Endodermal cell (in vitro differentiated cells): ENCODE measurements at regions not wholly inside any gene's neighbourhood (a gene's known extent, or its start where the extent isn't known, plus 50 kb on each side); places are given as distances from the start of the nearest gene placed in this dataset.

ENCODE experiments used
- DNase-seq: peaks from one replicate; pipeline ENCODE4 v3.0.0-alpha.2; 2017
- H3K27ac ChIP-seq: 2 replicates; pipeline ENCODE4 v1.5.1; 2013; ENCODE audit warnings: mild to moderate bottlenecking, low read depth, low read length, moderate library complexity
- H3K27me3 ChIP-seq: 2 replicates; pipeline ENCODE4 v1.6.1; 2013; ENCODE audit warnings: mild to moderate bottlenecking, low read length, moderate library complexity; ENCODE audit not compliant: insufficient read depth, control insufficient read depth, poor library complexity, severe bottlenecking
- H3K36me3 ChIP-seq: 2 replicates; pipeline ENCODE4 v1.7.0; 2013; ENCODE audit warnings: mild to moderate bottlenecking, low read length, moderate library complexity; ENCODE audit not compliant: control insufficient read depth, insufficient read depth
- H3K4me1 ChIP-seq: one replicate; pipeline ENCODE4 v1.7.0; 2013; ENCODE audit warnings: low read length; ENCODE audit not compliant: control insufficient read depth, insufficient read depth
- H3K4me3 ChIP-seq: 2 replicates; pipeline ENCODE4 v1.5.1; 2013; ENCODE audit warnings: mild to moderate bottlenecking, low read length, moderate library complexity
- H3K9ac ChIP-seq: 2 replicates; pipeline ENCODE4 v1.6.1; 2013; ENCODE audit warnings: mild to moderate bottlenecking, low read length, moderate library complexity; ENCODE audit not compliant: poor library complexity, severe bottlenecking; ENCODE audit errors: extremely low read depth
- H3K9me3 ChIP-seq: 2 replicates; pipeline ENCODE4 v1.6.1; 2013; ENCODE audit warnings: mild to moderate bottlenecking, low read length, moderate library complexity; ENCODE audit not compliant: control insufficient read depth
- H3K27ac Mint-ChIP-seq: 2 replicates; pipeline ENCODE4 v1.8.0; 2020; ENCODE audit warnings: mixed read lengths
- H3K27me3 Mint-ChIP-seq: 2 replicates; pipeline ENCODE4 v1.8.0; 2021; ENCODE audit warnings: mild to moderate bottlenecking, mixed read lengths; ENCODE audit not compliant: insufficient read depth
- H3K36me3 Mint-ChIP-seq: 2 replicates; pipeline ENCODE4 v1.8.0; 2020; ENCODE audit warnings: low read depth, mixed read lengths
- H3K4me1 Mint-ChIP-seq: 2 replicates; pipeline ENCODE4 v1.8.0; 2020; ENCODE audit warnings: mixed read lengths
- H3K4me3 Mint-ChIP-seq: 2 replicates; pipeline ENCODE4 v1.8.0; 2020; ENCODE audit warnings: mild to moderate bottlenecking, moderate library complexity, mixed read lengths
- H3K9me3 Mint-ChIP-seq: 2 replicates; pipeline ENCODE4 v1.8.0; 2020; ENCODE audit warnings: mild to moderate bottlenecking, mixed read lengths
- CTCF ChIP-seq: fragments of 200-600 bp; sonication (generic); conservative IDR thresholded peaks from 2 replicates; pipeline ENCODE4 v1.5.0; 2021; ENCODE audit warnings: antibody characterized with exemption, mild to moderate bottlenecking
- WGBS, 2 experiments: methylation state at CpG; one replicate each; pipeline versions ENCODE4 v1.1.5 to v1.1.7; 2013; ENCODE audit warnings: missing lambda C conversion rate in 2 of 2, mixed read lengths in 1 of 2; ENCODE audit not compliant: insufficient coverage in 1 of 2, insufficient read length in 1 of 2; 5-methylcytosine and 5-hydroxymethylcytosine counted together

DNA sequence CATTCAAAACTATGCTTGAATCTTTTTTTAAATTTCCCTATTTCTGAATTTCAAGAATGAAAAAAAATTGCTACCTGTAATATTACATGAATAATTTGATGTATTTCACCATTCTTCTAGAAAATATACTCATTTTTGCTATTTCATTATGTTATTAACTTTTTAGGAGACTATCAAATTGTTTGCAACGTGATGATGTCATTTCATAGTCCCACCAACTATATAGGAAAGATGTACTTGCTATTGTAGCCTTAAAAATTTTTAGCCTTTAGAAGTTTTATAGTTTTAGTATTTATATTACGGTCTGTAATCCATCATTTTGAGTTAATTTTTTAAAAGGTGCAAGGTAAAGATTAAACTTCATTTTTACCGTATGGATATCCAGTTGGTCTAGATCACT, 81.4 kb upstream of the AHI1 start:
- no peak for TF ChIP-seq CTCF
- Mint-ChIP-seq H3K27me3 (no peaks in the 10 kb centered on the region), H3K4me3 (no peak overlapping the region), H3K27ac (no peak overlapping the region), H3K4me1 (peaks cover 4% of the 10 kb centered on the region), H3K36me3 (no peaks in the 10 kb centered on the region), H3K9me3 (no peaks in the 10 kb centered on the region)
- Histone ChIP-seq H3K27ac (no peak overlapping the region), H3K9ac (no peak overlapping the region), H3K36me3 (no peaks in the 10 kb centered on the region), H3K9me3 (no peaks in the 10 kb centered on the region), H3K27me3 (no peaks in the 10 kb centered on the region), H3K4me3 (no peak overlapping the region), H3K4me1 (no peaks in the 10 kb centered on the region)
- DNase-seq: no peak
- 94 to 100% methylated on average over 2 of the region's 3 CpGs for WGBS, 2 experiments

GRCh38 chr6:135581211-135581610, 83.7 kb upstream of the AHI1 start:
- WGBS, 2 experiments: 76 to 94% methylated on average over 2 to 3 of the region's 3 CpGs
- peaks cover 4% of the 10 kb centered on the region for H3K4me1 Mint-ChIP-seq
- H3K27ac Mint-ChIP-seq: no peak overlapping the region

DNA sequence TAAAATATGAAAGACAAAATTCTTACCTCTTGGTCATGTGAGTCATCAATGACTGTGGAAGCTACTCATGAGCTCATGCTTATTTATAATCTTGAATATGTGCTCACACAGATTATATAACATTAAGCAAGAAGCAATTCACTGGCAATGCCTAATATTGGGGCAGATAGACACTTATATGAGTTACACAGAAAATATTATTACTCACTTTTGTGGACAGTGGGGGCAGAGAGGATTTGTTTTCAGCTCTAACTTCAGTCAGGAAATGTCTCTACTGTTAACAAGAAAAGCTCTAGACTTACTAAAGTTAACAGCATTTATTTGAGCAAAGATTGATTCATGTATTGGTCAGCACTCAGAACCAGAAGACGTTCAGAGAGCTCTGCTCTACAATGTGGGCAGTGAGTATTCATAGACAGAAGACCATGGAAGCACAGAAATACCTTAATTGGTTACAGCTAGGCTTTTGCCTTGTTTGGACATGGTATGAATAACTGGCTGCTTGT, 85.8 kb upstream of the AHI1 start:
- no peak overlapping the region for H3K4me3 ChIP-seq
- Mint-ChIP-seq H3K36me3 (no peaks in the 10 kb centered on the region), H3K27ac (no peak overlapping the region)

More at GRCh38 chr6:135581211-135581610, 83.7 kb upstream of the AHI1 start:
- H3K27ac ChIP-seq: no peak overlapping the region
- no peaks in the 10 kb centered on the region for H3K27me3 ChIP-seq
- no peak overlapping the region for H3K9ac ChIP-seq
- TF ChIP-seq CTCF: no peak
- Mint-ChIP-seq H3K27me3 (no peaks in the 10 kb centered on the region), H3K9me3 (no peaks in the 10 kb centered on the region), H3K4me3 (no peak overlapping the region), H3K36me3 (no peaks in the 10 kb centered on the region)
- no peaks in the 10 kb centered on the region for H3K9me3 ChIP-seq
- H3K36me3 ChIP-seq: no peaks in the 10 kb centered on the region
- DNase-seq: no peak
- no peak overlapping the region for H3K4me3 ChIP-seq
- H3K4me1 ChIP-seq: no peaks in the 10 kb centered on the region

More for the DNA sequence above, 85.8 kb upstream of the AHI1 start:
- no peak for TF ChIP-seq CTCF
- Histone ChIP-seq H3K4me1 (no peaks in the 10 kb centered on the region), H3K27ac (no peak overlapping the region), H3K36me3 (no peaks in the 10 kb centered on the region), H3K9me3 (no peaks in the 10 kb centered on the region), H3K9ac (no peak overlapping the region), H3K27me3 (no peaks in the 10 kb centered on the region)
- H3K27me3 Mint-ChIP-seq: no peaks in the 10 kb centered on the region
- peaks cover 4% of the 10 kb centered on the region for H3K4me1 Mint-ChIP-seq
- no peak overlapping the region for H3K4me3 Mint-ChIP-seq
- DNase-seq: no peak
- no peaks in the 10 kb centered on the region for H3K9me3 Mint-ChIP-seq
- WGBS, 2 experiments: 83 to 100% methylated on average over 1 of the region's 1 CpG
